ENCODE measurements at regions not wholly inside any gene's neighbourhood (a gene's known extent, or its start where the extent isn't known, plus 50 kb on each side); places are given as distances from the start of the nearest gene placed in this dataset.

GRCh38 chr13:80798576-80799133, 457.7 kb upstream of the SPRY2 start:
- TF ChIP-seq EP300 (IDR thresholded peaks at IDR 0.05) (no peak), CTCF (IDR thresholded peaks at IDR 0.05) (no peak), POLR2AphosphoS5 (IDR thresholded peaks at IDR 0.05) (peak in 2 of 4 donors; percentile 9 to 11), POLR2A (IDR thresholded peaks at IDR 0.05) (no peak)

Measured in sigmoid colon (tissue), 4 donors.